ENCODE measurements at regions not wholly inside any gene's neighbourhood (a gene's known extent, or its start where the extent isn't known, plus 50 kb on each side); places are given as distances from the start of the nearest gene placed in this dataset.
"Not testable (repeated sequence)": the region's sequence is repeated elsewhere in the genome, so short reads cannot be mapped to it uniquely, and the experiment has no call there.

DNA sequence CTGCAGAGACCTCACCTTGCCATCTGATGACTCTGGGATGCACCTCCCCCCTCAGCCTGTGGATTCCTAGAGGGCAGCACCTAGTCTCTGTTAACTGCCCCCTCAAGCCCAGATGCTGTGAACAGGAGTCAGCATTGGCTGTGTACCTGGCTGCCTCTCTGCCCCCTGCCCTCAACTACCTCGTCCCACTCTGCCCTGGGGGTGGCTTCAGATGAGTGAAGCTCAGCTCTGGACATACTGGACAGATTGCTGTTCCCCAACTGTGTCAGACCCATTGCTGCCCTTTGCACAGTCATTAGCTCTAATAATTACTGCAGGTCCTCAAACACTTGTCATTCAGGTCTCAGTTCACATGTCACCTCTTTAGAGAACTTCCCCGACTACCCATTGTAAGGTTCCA lies 182.1 kb upstream of the TSHZ3 start:
- no peak for DNase-seq

- no peak for DNase-seq
Observed at GRCh38 chr19:31532034-31532433, 182.8 kb upstream of the TSHZ3 start.

GRCh38 chr19:31533114-31533513 lies 183.9 kb upstream of the TSHZ3 start:
- DNase-seq: no peak

DNA sequence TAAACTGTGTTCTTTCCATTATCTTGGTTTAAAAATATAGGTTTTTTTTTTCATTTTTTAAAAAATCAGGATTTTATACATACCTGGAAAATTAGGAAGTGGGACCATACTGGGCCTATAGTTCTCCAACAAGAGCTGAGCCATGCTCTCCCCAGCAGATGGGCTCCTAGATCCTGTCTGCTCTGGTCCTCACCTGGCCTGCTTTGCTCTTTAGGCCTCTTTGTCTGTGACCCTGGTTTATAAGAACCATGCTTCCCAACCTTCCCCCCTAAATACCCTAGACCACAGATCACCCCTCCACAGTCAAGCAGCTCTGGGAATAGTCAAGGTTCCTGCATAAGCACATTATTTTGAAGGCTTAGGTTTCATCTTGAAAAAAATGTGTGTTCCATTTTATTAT lies 185.0 kb upstream of the TSHZ3 start:
- DNase-seq: no peak

DNA sequence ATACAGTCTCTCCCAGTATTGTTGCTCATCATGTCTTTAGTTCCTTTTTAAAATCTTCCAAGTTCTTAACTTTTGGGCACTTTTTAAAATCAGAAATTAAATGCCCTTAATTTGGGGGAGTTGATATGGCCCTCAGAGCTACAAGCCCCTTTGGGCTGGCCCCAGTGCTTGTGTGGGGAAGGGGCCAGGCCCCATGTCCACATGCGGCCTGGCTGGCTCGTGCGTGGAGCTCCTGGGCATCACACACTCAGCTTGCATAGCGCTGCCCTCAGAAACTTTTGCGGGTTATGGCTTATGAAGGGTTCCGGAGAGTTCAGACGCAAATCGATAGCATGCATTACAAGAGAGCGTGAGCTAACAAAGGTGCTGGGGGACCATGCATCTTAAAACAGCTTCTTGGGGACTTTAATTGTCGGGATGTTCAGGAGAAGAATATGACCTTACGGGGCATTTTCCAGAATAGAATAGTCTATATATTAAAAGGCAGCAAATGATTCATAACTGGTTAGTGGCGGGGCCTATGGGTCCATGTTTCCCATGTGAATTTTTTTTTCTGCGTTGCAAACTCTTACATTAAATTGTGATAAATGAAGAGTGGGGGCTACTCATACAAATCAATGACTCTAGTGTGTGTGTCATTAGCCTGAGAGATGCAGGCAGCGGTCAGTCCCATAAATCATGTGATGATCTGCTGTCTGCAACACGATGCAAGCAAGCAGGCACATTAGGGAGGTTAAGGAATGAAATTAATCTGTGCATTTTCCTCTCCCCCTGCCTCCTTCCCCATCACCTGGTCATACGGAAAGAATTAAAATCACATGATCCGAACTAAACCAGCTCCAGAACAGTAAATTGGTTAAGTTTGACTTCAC lies 185.8 kb upstream of the TSHZ3 start:
- no peak for DNase-seq

GRCh38 chr19:31535691-31536460 lies 186.6 kb upstream of the TSHZ3 start:
- no peak for DNase-seq

GRCh38 chr19:31537136-31537535 lies 187.9 kb upstream of the TSHZ3 start:
- no peak for DNase-seq

DNA sequence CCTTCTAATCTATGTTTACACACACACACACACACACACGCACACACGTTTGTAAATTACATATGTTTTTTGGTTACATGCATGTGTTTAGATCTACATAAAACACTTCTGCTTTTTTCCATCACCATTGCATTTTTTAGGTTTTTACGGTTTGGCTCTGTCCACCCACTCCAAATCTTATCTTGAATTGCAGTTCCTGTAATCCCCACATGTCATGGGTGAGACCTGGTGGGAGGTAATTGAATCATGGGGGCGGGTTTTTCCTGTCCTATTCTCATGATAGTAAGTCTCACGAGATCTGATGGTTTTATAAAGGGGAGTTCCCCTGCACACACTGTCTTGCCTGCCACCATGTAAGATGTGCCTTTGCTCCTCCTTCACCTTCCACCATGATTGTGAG lies 188.7 kb upstream of the TSHZ3 start:
- not testable (repeated sequence) for DNase-seq

DNA sequence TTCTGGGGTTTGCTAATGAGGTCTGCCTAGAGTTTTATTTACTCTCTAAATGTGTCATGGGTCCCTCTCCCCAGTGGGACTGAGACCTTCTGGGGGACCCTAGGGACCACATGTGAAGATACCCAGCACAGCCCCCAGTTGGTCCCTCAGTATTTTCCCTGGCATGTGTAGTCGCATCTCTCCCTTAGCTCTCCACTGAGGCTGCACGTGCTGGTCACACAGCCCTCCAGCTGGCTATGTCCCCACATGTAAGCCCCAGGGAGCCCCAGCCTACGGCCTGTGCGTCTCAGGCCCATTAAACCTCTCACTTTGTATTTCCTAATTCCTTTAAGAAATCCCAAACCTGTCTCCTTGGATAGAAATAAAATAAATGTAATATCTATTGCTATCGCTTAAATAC lies 189.6 kb upstream of the TSHZ3 start:
- no peak for DNase-seq

GRCh38 chr19:31539386-31539785 lies 190.2 kb upstream of the TSHZ3 start:
- no peak for DNase-seq

DNA sequence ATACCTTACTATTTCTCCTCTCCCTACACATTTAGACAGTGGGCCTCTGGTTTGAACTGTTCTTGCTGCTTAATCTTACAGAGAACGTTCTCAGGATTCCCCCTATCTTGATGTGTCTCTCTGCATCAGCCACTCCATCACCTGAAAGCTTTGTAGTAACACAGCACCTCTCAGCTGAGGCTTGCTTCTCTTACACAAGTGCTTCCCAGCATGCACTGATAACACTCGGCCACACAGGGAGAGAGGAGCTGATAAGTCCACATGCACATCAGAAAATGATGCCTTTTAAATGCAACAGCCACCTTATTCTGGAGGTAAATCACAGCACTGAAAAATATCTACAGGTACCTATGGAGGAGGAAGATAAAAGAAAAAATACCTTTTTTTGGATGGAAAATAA lies 192.2 kb upstream of the TSHZ3 start:
- no peak for DNase-seq

DNA sequence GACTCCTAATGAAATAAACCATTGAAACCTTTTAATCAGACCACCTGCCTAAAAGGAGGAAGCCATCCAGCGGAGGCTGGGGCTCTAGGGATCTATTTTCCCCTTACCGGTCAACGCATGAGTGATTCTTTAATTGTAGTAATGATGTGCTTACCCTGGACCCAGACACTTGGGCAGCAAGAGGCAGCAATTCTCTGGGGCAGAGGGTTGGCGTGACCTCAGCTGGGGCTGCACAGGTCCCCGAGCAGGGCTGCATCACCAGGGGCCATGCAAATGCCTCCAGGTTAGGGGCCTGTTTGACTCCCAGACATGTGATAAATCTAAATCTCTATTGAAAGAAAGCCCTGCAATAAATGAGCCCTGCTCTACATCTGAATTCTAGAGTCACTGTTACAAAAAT lies 194.2 kb upstream of the TSHZ3 start:
- DNase-seq: no peak

- no peak for DNase-seq
Observed at GRCh38 chr19:31545777-31546176, 196.5 kb upstream of the TSHZ3 start.

GRCh38 chr19:31546205-31546960 lies 197.1 kb upstream of the TSHZ3 start:
- no peak for DNase-seq

GRCh38 chr19:31548941-31549340 lies 199.7 kb upstream of the TSHZ3 start:
- no peak for DNase-seq

GRCh38 chr19:31553112-31553845 lies 204.0 kb upstream of the TSHZ3 start:
- no peak for DNase-seq

GRCh38 chr19:31553846-31554215 lies 204.6 kb upstream of the TSHZ3 start:
- no peak for DNase-seq

- no peak for DNase-seq
Observed at GRCh38 chr19:31554360-31554759, 205.1 kb upstream of the TSHZ3 start.

DNA sequence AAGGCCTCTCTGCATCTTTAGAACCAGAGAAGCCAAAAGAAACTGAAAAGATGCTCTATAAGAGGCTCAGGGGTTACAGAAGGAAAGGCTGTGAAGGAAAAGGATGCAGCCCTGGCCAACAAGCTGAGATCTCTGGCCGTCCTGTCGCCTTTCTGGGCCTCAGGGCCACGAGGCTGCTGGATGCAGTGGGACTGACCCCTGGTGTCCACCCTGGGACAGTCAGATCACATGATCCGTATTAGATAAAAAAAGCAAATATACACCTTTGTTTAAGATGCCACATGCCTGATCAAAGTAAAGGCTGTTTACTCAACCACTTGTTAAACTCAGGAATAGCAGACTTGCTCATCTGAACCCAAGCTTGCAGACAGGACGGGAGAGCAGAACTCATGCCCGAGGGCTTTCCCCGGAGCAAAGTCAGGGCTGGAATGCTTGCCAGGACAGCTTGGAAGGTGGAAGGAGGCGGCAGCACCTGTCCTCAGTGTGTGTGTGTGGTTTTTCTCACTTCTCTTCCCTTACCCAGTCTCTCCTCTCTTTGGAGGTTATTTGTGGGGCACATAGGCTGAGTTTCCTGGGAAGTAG lies 206.5 kb upstream of the TSHZ3 start:
- DNase-seq: no peak

- no peak for DNase-seq
Observed at GRCh38 chr19:31559494-31559893, 210.3 kb upstream of the TSHZ3 start.

- no peak for DNase-seq
Observed at GRCh38 chr19:31560086-31561060, 211.1 kb upstream of the TSHZ3 start.

All from activated T-cell treated with anti-CD3 and anti-CD28 coated beads for 4 hours (primary cell).